IPS-NIHi7 (cell line): ENCODE measurements at regions not wholly inside any gene's neighbourhood (a gene's known extent, or its start where the extent isn't known, plus 50 kb on each side); places are given as distances from the start of the nearest gene placed in this dataset.

Experiments
- DNase-seq: peaks from one replicate; pipeline ENCODE4 v3.0.0; 2012; ENCODE audit warnings: mixed read lengths; ENCODE audit errors: extremely low spot score

- peak; percentile 91 for DNase-seq
Measured at GRCh38 chr3:127458696-127459604, 131.6 kb downstream of the TPRA1 start.

GRCh38 chr3:127457546-127458145 is 132.9 kb downstream of the TPRA1 start:
- no peak for DNase-seq

GRCh38 chr3:127457094-127457475 is 133.4 kb downstream of the TPRA1 start:
- peak; percentile 68 for DNase-seq

DNA sequence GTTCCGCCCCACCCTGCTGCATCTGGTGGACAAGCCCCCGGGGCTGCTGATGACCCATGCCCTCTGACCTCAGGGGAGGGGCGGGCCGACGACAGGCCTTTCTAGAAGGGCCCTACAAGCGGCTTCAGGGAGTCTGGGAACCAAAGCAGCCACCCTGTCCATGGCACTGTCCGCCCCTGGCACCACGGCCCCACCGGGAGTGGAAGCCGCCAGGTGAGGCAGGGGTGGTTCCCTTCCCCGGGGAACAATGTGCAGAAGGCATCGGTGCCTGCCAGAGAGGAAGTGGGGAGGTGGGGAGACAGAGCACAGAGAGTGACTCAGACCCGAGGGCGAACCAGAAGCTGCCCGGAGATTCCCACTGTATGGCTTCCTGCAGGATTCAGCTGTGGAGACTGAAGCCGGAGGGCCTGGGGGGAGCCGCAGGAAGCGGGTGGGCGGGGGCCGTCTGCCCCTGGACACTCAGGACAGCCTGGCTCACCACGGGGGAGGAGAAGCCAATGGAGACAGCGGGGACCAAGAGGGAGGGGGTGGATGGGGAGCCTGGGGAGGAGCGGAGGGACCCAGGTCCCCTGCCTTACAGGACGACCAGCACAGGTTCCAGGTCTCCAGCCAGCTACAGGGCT is 134.0 kb downstream of the TPRA1 start:
- DNase-seq = peak; percentile 41

DNA sequence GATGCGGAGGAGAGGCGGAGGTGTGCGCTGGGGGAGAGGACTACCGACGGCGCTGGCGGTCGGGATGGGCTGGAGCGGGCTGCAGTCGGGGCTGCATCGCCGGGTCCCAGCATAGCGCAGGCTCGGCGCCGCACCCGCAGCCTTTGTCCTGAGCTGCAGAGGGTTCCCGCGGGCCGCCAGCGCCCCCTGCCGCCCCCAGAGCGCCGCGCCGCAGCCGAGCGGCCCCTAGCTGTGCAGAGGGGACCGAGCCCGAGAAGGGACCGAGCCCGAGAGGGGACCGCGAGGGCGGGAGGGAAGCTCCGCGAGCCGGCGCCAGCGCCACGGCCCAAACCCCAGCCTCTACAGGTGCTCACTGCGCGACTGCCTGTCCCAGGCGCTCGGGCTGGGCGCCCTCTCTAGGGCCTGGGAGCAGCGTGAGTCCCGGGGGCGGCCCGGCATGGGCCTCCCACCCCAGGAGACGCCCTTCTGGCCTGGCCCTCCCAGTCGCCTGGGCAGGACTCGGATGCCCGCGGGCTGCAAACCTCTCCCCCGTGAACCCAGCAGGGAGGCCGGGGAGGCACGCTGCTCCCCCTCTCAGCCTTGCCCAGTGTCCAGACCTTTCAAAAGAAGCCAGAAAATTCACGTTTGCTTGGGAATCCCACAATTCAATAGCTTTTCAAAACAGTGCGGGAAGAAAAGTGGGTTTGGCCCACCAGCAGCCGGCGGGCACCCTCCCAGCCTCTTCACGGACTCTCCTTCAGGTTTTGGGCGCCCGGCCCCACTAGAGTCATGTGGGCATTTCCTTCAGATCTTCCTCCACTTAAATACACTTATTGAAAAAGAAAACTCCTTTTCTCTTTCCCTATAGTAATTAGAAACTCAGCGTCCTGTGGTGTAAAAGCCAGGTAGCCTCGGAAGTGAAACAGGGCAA is 134.7 kb downstream of the TPRA1 start:
- peak; percentile 96 for DNase-seq

DNA sequence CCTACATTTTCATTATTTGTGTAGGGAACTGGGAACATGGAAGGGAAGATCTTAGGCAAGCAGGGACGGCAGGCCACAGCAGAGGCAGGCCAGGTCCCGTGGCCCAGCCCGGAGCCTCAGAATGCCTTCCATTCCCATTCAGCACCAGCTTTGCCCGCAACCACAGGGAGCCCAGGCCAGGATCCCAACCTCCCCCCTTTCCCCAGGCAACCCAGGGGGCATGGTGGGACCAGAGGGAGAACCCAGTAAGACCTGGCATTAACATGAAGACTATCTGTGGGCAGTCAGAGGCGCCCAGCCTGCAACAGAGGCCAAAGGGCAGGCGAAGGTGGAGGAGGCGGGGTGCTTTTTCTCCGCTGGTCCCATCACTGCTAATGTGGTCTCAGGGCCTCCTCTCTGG is 135.6 kb downstream of the TPRA1 start:
- DNase-seq = no peak

DNA sequence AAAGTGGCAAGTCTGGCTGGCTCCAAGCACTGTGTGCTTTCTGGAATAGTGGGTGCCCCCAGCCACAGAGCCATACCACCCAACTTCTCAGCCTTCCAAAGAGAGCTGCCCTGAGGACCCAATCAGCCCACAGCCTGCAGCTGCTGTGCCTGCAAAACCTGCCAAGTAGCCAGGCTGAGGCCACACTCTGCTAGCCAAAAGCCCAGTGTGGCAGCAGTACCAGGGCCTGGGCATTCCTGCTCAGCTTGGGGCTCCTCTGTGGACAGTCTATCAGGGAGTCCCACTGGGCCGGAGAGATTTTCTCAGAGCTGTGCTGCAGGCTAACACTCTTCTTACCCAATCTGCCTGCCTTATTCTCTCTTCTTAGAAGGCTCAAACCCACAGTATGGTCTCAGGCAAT is 136.5 kb downstream of the TPRA1 start:
- DNase-seq = no peak

- DNase-seq = no peak
Measured at GRCh38 chr3:127452321-127452821, 138.2 kb downstream of the TPRA1 start.

DNA sequence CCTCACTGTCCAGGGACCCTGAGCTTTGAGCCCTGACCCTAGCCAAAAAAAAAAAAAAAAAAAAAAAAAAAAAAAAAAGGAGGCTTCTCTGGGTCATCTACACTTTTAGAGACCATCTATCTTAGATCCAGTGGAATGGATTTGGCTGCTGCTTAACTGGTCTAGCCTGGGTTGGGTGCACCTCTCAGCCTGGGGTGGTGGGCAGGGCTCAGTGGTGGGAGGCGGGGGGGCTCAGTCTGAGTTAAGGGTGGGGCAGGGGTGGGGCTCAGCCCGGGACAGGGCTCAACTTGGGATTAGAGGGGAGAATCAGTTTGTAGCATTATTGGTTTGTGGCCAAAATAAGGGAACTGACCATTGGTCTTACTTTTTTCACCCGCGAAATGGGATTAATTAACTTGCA is 139.2 kb downstream of the TPRA1 start:
- no peak for DNase-seq

DNA sequence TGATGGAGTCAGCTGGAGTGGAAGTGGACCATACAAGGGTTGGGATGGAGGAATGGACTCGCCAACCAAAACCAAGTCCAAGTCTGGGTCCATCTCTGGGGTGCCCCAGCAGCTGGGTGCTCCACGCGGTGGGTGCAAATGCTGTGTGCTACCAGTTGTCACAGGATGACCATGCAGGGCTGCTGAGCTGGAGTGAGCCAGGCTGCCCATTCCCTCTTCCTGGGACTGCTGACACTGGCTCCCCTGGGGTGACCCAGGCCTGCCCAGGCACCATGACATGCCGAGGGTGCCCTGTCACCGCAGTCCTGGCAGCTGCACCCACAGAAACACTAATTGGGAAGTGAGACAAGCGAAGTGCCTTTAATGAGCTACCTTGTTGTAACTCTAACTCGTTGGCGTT is 140.2 kb downstream of the TPRA1 start:
- DNase-seq = no peak

DNA sequence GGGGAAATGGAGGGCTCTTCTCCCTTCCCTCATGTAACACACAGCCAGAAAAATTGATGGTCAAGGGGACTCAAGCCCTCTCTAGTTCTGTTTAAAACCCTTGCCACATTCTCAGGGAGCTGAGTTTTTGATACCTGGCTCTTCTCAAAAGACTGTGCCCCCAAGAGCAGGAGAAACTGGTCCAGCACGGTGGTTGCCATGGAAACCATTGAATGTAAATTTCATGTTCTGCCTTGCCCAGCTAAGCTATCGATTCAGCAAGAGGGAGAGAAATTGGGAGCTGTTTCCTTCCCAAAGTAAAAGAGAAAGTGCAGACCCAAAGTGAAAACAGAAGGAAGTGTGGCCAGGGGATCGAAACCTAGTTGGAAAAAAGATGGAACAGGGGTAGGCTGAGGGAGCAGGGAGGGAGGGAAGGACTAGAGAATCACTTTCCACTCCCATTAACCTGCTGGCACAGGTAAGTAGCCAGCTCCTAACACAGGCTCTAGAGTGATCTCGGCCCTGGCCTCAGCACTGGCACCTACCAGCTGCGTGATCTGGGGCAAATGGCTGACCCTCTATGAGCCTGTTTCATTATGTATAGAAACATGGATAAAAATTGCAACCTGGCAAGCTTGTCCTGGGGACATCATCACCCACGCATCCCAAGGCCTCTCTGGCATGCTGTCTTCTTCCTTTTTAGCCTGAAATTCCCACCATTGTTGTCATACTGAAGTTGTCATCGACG is 140.9 kb downstream of the TPRA1 start:
- DNase-seq = no peak

- DNase-seq = no peak
Measured at GRCh38 chr3:127448671-127449070, 141.9 kb downstream of the TPRA1 start.

DNA sequence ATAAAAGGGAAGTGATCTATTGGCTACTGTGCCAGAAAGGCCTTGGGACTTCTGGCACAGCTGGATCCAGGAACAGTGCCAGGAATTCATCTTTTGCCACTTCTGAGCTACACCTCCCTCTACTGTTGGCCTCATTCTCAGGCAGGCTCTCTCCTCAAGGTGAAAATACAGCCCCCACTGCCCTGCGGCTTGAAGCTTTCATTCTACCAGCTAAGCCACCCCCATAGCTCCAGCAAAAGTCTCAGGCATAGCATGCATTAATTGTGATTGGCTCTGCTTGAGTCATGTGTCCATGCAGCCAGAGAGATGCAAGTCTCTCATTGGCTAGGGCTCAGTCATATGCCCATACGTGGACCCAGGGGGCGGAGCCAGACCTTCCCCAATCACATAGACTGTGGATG is 142.4 kb downstream of the TPRA1 start:
- no peak for DNase-seq

- no peak for DNase-seq
Measured at GRCh38 chr3:127446756-127447155, 143.8 kb downstream of the TPRA1 start.

DNA sequence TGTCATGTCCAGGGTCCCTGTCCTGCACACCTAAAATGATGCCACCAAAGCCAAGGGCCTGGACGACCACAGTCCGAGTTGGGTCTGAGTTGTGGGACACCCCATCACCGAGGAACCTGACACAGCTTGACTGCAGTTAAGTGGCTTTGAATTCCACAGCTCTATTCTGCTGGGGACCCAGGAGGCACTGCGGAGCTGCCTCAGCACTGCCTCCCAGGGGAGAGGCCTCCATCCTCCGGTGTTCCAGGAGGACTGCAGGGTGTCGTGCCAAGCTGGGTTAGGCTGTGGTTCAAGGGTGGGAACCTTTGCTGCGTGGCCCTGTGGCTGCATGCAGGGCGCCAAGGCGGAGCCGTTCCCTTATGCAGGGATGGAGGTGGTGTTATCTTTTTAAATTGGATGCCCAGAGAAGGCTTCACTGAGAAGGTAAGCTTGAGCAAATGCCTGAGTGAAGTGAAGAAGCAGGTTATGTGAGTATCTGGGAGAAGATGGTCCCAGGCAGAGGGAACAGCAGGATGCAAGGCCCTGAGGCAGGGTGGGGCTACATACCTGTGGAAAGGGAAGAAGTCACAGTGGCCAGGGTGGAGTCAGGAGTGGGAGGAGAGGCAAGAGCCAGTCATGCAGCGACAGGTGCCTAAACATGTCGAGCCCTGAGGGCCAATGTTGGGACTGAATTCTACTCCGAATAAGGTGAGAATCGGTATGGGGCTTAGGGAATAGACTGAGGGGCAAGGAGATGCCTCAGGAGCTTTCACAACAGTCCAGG is 144.8 kb downstream of the TPRA1 start:
- no peak for DNase-seq

- DNase-seq = no peak
Measured at GRCh38 chr3:127444761-127445160, 145.8 kb downstream of the TPRA1 start.

DNA sequence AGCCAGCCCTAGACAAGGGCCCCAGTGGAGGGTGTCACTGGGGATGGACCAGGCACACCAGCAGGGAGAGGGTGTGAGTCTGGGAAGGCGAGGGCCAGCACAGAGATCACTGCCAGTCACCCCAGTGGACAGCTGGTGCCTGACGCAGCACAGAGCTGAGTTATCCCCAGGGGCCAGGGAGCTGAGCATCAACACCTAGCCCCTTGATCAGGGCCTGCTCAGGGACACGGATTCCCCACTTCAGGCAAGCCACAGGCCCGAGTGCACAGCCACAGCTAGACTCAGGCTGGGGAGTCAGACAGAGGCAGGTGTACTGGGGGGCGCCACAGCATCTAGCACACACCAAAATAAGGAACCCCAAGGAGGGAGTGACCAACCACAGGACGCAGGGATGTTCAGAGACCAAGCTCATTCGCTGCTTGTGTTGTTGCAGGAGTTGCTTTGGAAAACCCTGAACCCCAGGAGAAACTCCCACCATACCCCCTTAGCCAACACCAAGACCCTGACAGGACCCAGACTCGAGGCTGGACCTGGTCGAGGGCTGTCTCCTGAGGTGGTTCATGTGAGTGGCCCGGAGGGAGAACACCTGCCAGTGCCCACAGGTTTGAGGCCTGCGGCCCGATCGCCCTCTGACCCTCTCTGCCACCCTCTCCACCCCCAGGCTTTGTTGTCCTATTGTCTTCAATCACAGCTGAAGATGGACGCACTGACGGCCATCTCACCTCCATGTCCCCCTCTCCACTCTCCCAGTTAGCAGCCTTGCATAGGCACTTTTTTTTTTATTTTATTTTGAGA is 146.8 kb downstream of the TPRA1 start:
- no peak for DNase-seq

DNA sequence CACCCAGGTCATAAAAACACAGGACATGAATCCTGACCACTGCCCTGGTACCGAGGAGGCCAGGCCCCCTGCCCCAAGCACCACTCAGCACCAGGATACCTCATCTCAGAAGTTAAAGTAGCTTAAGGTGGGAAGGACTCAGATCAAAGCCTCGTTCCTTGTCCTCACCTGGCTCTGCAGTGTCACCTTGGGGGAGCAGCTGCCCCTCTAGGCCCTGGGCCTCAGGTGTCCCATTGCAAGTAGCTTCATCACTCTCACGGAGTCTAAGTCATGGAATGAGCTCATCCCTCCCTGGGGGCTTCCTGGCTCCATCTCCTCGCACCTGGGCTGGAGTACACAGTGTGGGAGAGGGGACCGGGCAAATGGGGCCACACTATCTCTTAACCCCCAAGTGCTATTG is 148.0 kb downstream of the TPRA1 start:
- DNase-seq = no peak

GRCh38 chr3:127441764-127442163 is 148.8 kb downstream of the TPRA1 start:
- no peak for DNase-seq
